Neural cell (in vitro differentiated cells): ENCODE measurements at regions not wholly inside any gene's neighbourhood (a gene's known extent, or its start where the extent isn't known, plus 50 kb on each side); places are given as distances from the start of the nearest gene placed in this dataset.

Experiments
- EP300 ChIP-seq: fragments of 450-650 bp; conservative IDR thresholded peaks from 2 replicates; pipeline ENCODE4 v1.6.1; 2014; ENCODE audit warnings: antibody characterized with exemption, mild to moderate bottlenecking, moderate library complexity; ENCODE audit not compliant: poor library complexity, severe bottlenecking
- EZH2 ChIP-seq: fragments of 200-600, 300-800 bp; shearing (Covaris generic), sonication (generic); IDR thresholded peaks from 2 replicates; pipeline ENCODE4 v1.6.1; 2014; ENCODE audit warnings: antibody characterized with exemption, low read length, borderline replicate concordance, mild to moderate bottlenecking; ENCODE audit not compliant: insufficient read depth, poor library complexity, severe bottlenecking
- MXI1 ChIP-seq: fragments of 450-650 bp; conservative IDR thresholded peaks from 2 replicates; pipeline ENCODE4 v1.6.1; 2014; ENCODE audit warnings: antibody characterized with exemption, mild to moderate bottlenecking; ENCODE audit not compliant: poor library complexity, severe bottlenecking
- RAD21 ChIP-seq: fragments of 450-650 bp; conservative IDR thresholded peaks from 2 replicates; pipeline ENCODE4 v1.6.1; 2014; ENCODE audit warnings: antibody characterized with exemption, mild to moderate bottlenecking, moderate library complexity
- SMC3 ChIP-seq: fragments of 450-650 bp; conservative IDR thresholded peaks from 2 replicates; pipeline ENCODE4 v1.6.1; 2014; ENCODE audit warnings: antibody characterized with exemption, mild to moderate bottlenecking, moderate library complexity; ENCODE audit not compliant: poor library complexity
- TAF1 ChIP-seq: IDR thresholded peaks from 2 replicates; pipeline ENCODE4 v1.6.1; 2012; ENCODE audit warnings: low read depth
- TF ChIP-seq, protein P1 (sequence below): fragments of 450-650 bp; IDR thresholded peaks from 2 replicates; pipeline ENCODE4 v1.5.1; 2014; ENCODE audit warnings: antibody characterized with exemption, mild to moderate bottlenecking, moderate library complexity; ENCODE audit not compliant: poor library complexity, severe bottlenecking
- TF ChIP-seq, protein P2 (sequence below): IDR thresholded peaks from 2 replicates; pipeline ENCODE4 v1.6.1; 2012; ENCODE audit warnings: borderline replicate concordance

DNA sequence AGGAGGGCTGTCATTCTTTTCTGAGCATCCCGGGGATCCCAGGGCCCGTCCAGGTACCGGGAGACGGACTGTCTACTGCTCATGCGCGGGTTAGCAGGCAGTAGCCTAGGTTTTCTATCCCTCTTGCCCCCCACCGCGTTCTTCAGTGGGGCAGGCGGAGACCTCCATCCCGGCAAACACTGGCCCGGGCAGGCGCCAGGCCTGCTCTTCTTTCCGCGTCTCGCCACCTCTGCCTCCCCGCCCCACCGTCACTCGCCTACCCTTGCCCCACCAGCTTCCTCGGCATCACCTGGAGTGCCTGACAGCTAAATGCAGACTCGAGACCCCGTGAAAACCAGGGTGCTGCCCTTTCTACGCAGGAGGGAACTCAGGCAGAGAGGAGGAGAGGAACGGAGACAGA lies 1937.7 kb upstream of the DEFB115 start:
- TF ChIP-seq, protein P1, sequence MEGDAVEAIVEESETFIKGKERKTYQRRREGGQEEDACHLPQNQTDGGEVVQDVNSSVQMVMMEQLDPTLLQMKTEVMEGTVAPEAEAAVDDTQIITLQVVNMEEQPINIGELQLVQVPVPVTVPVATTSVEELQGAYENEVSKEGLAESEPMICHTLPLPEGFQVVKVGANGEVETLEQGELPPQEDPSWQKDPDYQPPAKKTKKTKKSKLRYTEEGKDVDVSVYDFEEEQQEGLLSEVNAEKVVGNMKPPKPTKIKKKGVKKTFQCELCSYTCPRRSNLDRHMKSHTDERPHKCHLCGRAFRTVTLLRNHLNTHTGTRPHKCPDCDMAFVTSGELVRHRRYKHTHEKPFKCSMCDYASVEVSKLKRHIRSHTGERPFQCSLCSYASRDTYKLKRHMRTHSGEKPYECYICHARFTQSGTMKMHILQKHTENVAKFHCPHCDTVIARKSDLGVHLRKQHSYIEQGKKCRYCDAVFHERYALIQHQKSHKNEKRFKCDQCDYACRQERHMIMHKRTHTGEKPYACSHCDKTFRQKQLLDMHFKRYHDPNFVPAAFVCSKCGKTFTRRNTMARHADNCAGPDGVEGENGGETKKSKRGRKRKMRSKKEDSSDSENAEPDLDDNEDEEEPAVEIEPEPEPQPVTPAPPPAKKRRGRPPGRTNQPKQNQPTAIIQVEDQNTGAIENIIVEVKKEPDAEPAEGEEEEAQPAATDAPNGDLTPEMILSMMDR, result no peak
- no peak for TF ChIP-seq SMC3
- TF ChIP-seq EP300, result no peak
- TF ChIP-seq, protein P2, sequence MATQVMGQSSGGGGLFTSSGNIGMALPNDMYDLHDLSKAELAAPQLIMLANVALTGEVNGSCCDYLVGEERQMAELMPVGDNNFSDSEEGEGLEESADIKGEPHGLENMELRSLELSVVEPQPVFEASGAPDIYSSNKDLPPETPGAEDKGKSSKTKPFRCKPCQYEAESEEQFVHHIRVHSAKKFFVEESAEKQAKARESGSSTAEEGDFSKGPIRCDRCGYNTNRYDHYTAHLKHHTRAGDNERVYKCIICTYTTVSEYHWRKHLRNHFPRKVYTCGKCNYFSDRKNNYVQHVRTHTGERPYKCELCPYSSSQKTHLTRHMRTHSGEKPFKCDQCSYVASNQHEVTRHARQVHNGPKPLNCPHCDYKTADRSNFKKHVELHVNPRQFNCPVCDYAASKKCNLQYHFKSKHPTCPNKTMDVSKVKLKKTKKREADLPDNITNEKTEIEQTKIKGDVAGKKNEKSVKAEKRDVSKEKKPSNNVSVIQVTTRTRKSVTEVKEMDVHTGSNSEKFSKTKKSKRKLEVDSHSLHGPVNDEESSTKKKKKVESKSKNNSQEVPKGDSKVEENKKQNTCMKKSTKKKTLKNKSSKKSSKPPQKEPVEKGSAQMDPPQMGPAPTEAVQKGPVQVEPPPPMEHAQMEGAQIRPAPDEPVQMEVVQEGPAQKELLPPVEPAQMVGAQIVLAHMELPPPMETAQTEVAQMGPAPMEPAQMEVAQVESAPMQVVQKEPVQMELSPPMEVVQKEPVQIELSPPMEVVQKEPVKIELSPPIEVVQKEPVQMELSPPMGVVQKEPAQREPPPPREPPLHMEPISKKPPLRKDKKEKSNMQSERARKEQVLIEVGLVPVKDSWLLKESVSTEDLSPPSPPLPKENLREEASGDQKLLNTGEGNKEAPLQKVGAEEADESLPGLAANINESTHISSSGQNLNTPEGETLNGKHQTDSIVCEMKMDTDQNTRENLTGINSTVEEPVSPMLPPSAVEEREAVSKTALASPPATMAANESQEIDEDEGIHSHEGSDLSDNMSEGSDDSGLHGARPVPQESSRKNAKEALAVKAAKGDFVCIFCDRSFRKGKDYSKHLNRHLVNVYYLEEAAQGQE, result no peak
- no peak for TF ChIP-seq RAD21
- TF ChIP-seq EZH2, result no peak
- no peak for TF ChIP-seq TAF1
- TF ChIP-seq MXI1, result no peak
